ENCODE measurements at regions not wholly inside any gene's neighbourhood (a gene's known extent, or its start where the extent isn't known, plus 50 kb on each side); places are given as distances from the start of the nearest gene placed in this dataset.

GRCh38 chr5:4634342-4634741 lies 505.8 kb upstream of the ADAMTS16 start:
- ATAC-seq (ENCODE audit: poor library complexity), result no peak
- intact Hi-C loops (cut with DNase I), result no loop called here
- DNase-seq, result no peak

DNA sequence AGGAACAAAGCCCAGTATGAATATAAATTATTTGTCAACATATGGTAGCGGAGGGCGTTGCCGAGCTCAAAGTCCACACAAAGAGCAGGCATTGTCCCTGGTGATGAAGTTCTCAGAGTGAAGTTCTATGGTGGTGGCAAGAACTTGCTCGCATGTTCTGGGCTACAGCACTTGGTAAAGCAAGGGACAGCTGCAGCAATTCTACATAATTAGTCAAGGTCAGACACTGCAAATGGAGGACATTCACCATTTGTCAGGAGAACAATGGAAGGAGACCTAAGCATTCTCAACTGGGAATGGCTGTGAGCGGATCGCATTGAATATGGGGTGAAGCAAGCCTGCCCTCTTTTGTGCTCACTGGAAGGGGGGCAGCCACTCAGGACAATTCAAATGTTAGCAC lies 503.8 kb upstream of the ADAMTS16 start:
- intact Hi-C loops (cut with DNase I), result no loop called here
- DNase-seq, result no peak
- no peak for ATAC-seq (ENCODE audit: poor library complexity)

- intact Hi-C loops (cut with DNase I), result no loop called here
- ATAC-seq (ENCODE audit: poor library complexity) (no peak), DNase-seq (no peak)
Measured at GRCh38 chr5:4639946-4640345, 500.2 kb upstream of the ADAMTS16 start.

DNA sequence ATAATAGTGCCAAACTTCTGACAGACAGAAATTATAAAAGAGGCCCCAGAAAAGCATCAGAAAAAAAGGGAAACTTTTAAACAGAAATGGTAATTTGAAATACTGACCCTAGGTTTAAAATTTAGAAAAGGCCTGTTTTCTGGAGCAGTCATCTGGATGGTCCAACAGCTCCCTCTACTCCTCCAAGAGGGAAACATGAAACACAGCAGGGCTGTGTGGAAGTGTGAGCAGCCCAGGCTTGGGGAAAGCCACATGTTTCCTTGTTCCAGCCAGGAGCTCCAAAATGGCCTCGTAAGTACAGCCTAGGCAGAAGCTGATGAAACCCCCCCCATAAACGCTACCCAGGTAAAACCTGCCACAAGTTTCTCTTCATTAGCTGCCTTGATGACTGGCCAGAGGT lies 499.3 kb upstream of the ADAMTS16 start:
- intact Hi-C loops (cut with DNase I), result no loop called here
- ATAC-seq (ENCODE audit: poor library complexity) (no peak), DNase-seq (no peak)

- no peak for ATAC-seq (ENCODE audit: poor library complexity)
- intact Hi-C loops (cut with DNase I), result no loop called here
Measured at GRCh38 chr5:4642525-4642924, 497.6 kb upstream of the ADAMTS16 start.

DNA sequence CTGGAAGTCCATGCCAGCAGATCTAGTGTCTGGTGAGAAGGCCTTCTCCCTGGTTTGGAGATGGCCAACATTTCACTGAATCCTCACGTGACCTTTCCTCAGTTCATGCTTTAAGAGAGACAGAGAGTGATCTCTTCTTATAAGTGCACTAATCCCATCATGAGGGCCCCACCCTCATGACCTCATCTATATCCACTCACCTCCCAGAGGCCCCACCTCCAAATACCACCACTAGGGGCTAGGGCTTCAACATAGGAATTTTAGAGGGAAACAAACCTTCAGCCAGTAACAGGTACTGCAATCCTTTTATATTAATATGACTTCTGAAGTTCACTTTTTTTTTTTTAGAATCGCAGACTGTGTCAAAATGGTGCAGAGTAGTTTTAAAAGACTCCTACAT lies 496.9 kb upstream of the ADAMTS16 start:
- no peak for ATAC-seq (ENCODE audit: poor library complexity)
- intact Hi-C loops (cut with DNase I), result no loop called here
- DNase-seq, result no peak

More at GRCh38 chr5:4642525-4642924, 497.6 kb upstream of the ADAMTS16 start:
- DNase-seq, result no peak

DNA sequence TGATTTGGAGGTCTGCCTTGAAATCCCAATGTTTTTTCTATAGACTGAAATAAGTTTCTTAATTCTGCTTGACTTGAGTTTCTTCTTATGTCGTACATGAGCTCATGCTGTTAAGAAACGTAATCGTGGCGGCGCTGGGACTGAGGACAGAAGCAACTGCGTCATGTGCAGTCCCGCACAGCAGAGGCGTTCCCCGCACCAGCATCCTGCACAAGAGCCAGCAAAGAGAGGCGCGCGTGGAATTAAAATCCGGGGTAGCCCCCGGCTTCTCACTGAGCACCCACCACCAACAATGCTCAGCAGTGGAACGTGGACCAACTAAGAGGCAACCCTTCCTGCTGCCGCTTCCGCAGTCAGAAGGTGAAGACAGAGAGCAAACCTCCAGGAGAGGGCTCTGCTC lies 496.2 kb upstream of the ADAMTS16 start:
- no peak for DNase-seq
- intact Hi-C loops (cut with DNase I), result no loop called here
- no peak for ATAC-seq (ENCODE audit: poor library complexity)

DNA sequence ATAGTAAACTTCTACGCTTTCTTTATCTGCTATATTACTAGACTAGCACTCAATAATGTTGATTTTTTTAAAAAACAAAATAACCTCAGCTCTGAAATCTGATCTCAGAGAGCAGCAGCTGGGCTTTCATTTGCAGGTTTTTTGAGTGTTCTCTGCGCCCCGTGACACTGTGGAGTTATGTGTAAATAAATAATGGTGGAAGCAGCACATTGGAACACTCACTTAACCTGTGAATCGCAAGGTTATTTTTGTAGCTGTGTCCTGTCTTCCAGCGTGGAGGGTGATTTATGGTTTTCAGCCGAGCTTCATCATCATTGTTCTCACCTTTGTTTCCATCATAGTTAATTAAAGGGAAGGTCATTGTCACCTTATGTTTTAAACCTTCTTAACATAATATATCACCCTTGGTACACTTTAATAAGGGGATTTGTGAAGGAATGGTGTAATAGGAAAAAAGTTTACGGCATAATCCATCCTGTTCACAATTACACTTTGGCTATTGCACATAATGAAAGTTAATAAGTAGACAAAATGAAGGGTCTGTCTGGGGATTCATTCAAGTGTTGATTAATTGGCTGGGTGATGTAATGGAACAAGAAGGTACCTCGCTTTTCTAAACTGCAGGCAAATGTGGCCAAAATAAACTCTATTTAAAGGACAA lies 493.3 kb upstream of the ADAMTS16 start:
- DNase-seq (no peak), ATAC-seq (ENCODE audit: poor library complexity) (no peak)
- intact Hi-C loops (cut with DNase I), result no loop called here

- DNase-seq (no peak), ATAC-seq (ENCODE audit: poor library complexity) (no peak)
- intact Hi-C loops (cut with DNase I), result no loop called here
Measured at GRCh38 chr5:4647955-4648354, 492.2 kb upstream of the ADAMTS16 start.

DNA sequence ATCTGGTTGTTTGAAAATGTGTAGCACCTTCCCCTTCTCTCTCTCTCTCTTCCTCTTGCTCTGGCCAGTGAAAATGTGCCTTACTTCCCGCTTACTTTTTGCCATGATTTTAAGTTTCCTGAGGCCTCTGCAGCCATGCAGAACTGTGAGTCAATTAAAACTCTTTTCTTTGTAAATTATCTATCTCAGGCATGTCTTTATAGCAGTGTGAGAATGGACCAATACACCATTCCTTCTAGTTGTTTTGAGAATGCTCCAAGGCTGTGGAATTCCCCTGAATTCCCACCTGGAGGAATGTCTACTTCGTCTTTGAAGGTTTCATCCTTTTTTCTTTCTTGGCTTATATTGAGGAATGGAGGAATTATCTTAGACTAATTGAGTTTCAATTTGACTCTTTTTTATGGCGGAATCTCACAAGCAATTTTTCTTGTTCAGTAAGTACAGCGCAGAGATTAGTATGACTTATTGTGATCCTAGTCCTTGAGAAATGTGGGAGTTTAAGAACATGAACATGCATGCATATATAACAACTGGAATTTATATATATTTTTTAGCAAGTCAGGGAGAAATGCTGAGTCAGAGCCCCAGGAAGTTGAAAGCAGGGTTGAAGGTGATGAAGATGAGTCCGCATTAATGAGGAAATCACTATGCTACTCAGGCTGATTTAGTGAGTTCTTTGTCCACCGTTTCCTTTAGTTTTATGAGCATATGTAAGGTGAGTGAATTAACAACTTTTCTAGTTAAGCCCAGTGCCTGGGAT lies 488.1 kb upstream of the ADAMTS16 start:
- no peak for ATAC-seq (ENCODE audit: poor library complexity)
- DNase-seq, result no peak
- intact Hi-C loops (cut with DNase I), result no loop called here

- intact Hi-C loops (cut with DNase I), result no loop called here
- ATAC-seq (ENCODE audit: poor library complexity), result no peak
- no peak for DNase-seq
Measured at GRCh38 chr5:4653475-4653874, 486.7 kb upstream of the ADAMTS16 start.

DNA sequence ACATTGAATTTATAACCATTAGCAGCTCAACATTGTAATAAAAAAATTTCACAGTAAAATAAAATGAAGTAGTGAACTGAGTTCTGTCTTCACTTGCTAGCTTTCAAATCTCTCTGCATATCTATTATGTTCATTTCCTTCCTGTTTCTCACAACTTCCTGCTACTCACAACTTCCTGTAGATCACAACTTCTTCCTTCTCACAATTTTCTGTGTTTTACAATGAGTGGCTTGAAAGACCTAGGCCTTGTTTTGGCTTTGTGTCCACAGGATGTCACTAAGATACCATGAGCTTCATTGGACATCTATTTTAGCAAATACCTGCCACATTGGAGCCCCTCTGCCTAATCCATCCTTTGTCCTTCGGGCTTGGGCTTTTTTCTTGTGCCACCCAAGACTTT lies 480.3 kb upstream of the ADAMTS16 start:
- intact Hi-C loops (cut with DNase I), result no loop called here
- no peak for ATAC-seq (ENCODE audit: poor library complexity)
- DNase-seq, result no peak

DNA sequence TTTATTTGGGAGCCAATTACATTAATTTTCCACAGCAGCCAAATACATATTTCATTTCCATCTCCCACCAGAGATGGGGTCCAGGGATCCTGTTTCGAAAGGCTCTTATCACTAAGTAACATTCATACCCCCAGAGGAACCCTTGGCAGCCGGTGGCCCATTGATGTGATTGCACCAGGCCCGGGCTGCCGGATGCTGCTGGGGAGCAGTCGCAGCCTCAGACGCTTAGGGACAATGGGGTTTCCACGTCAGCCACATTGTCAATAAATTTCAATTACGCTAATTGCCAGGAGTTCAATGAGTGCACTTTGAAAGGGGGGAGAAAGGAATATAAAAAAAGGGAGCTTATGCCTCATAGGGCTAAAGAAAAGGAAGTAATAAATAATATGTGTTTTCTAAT lies 478.8 kb upstream of the ADAMTS16 start:
- DNase-seq, result no peak
- ATAC-seq (ENCODE audit: poor library complexity), result no peak
- intact Hi-C loops (cut with DNase I), result no loop called here

- ATAC-seq (ENCODE audit: poor library complexity), result no peak
- intact Hi-C loops (cut with DNase I), result no loop called here
Measured at GRCh38 chr5:4661836-4662235, 478.3 kb upstream of the ADAMTS16 start.

GRCh38 chr5:4662756-4663155 lies 477.4 kb upstream of the ADAMTS16 start:
- DNase-seq (no peak), ATAC-seq (ENCODE audit: poor library complexity) (no peak)
- intact Hi-C loops (cut with DNase I), result no loop called here

More at GRCh38 chr5:4661836-4662235, 478.3 kb upstream of the ADAMTS16 start:
- no peak for DNase-seq

- DNase-seq (no peak), ATAC-seq (ENCODE audit: poor library complexity) (no peak)
- intact Hi-C loops (cut with DNase I), result no loop called here
Measured at GRCh38 chr5:4665911-4666310, 474.2 kb upstream of the ADAMTS16 start.

- no peak for DNase-seq
- intact Hi-C loops (cut with DNase I), result no loop called here
- no peak for ATAC-seq (ENCODE audit: poor library complexity)
Measured at GRCh38 chr5:4674166-4674565, 466.0 kb upstream of the ADAMTS16 start.

DNA sequence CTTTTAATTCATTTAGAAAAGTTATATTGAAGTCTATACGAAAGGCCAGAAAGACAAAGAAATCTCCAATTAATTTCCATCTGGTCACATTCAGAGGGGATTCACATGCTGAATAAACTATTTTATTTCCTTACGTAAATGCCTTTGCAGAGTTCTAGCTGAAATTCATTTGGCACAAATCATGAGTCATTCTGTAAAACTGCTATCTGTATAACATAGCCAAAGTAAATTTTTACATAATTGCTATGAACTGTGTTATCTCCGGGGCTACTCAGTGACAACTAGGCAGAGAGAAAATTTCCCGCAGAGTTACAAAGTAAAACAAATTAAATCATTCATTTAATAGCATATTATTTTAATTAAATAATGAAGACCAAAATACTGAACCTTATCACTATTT lies 463.2 kb upstream of the ADAMTS16 start:
- DNase-seq (no peak), ATAC-seq (ENCODE audit: poor library complexity) (no peak)
- intact Hi-C loops (cut with DNase I), result no loop called here

- ATAC-seq (ENCODE audit: poor library complexity), result no peak
- DNase-seq, result no peak
- intact Hi-C loops (cut with DNase I), result no loop called here
Measured at GRCh38 chr5:4684946-4685345, 455.2 kb upstream of the ADAMTS16 start.

GRCh38 chr5:4698596-4698995 lies 441.5 kb upstream of the ADAMTS16 start:
- ATAC-seq (ENCODE audit: poor library complexity) (no peak), DNase-seq (no peak)
- intact Hi-C loops (cut with DNase I), result no loop called here

GRCh38 chr5:4699592-4699991 lies 440.5 kb upstream of the ADAMTS16 start:
- ATAC-seq (ENCODE audit: poor library complexity), result no peak
- DNase-seq, result no peak
- intact Hi-C loops (cut with DNase I), result no loop called here
